MM.1S (cell line): ENCODE measurements at regions not wholly inside any gene's neighbourhood (a gene's known extent, or its start where the extent isn't known, plus 50 kb on each side); places are given as distances from the start of the nearest gene placed in this dataset.

ENCODE experiments used
- DNase-seq: peaks from one replicate; pipeline ENCODE4 v3.0.0-alpha.2; 2015
- H2AFZ ChIP-seq: fragments of 300-600 bp; sonication (generic); 2 replicates; pipeline ENCODE4 v1.6.0; 2016; ENCODE audit warnings: antibody characterized with exemption, low read length
- H3F3A ChIP-seq: fragments of 300-600 bp; sonication (generic); 2 replicates; pipeline ENCODE4 v1.6.1; 2016; ENCODE audit warnings: mild to moderate bottlenecking, antibody characterized with exemption, low read length, moderate library complexity, mixed read lengths; ENCODE audit not compliant: insufficient read depth
- H3K27ac ChIP-seq: fragments of 300-600 bp; sonication (generic); 2 replicates; pipeline ENCODE4 v1.5.1; 2016; ENCODE audit warnings: mild to moderate bottlenecking, low read length
- H3K27me3 ChIP-seq: fragments of 300-600 bp; sonication (generic); replicated peaks from 2 replicates; pipeline ENCODE4 v1.6.0; 2016; ENCODE audit warnings: low read length; ENCODE audit not compliant: insufficient read depth
- H3K36me3 ChIP-seq: fragments of 300-600 bp; sonication (generic); replicated peaks from 2 replicates; pipeline ENCODE4 v1.6.1; 2016; ENCODE audit warnings: mild to moderate bottlenecking, low read length, mixed read lengths; ENCODE audit not compliant: insufficient read depth
- H3K4me1 ChIP-seq: fragments of 300-600 bp; sonication (generic); 2 replicates; pipeline ENCODE4 v1.6.1; 2016; ENCODE audit warnings: low read length, mixed read lengths
- H3K4me2 ChIP-seq: fragments of 300-600 bp; sonication (generic); 2 replicates; pipeline ENCODE4 v1.6.0; 2016; ENCODE audit warnings: low read depth, low read length
- H3K4me3 ChIP-seq: fragments of 300-600 bp; sonication (generic); 2 replicates; pipeline ENCODE4 v1.5.1; 2016; ENCODE audit warnings: low read length, mixed read lengths
- H3K79me2 ChIP-seq: fragments of 300-600 bp; sonication (generic); 2 replicates; pipeline ENCODE4 v1.6.1; 2016; ENCODE audit warnings: mixed run types, low read length, mixed read lengths
- H3K9ac ChIP-seq: fragments of 300-600 bp; sonication (generic); 2 replicates; pipeline ENCODE4 v1.6.1; 2016; ENCODE audit warnings: low read length, mixed read lengths
- H3K9me2 ChIP-seq: fragments of 300-600 bp; sonication (generic); replicated peaks from 2 replicates; pipeline ENCODE4 v1.6.1; 2016; ENCODE audit warnings: mild to moderate bottlenecking, low read length, mixed read lengths; ENCODE audit not compliant: insufficient read depth
- H3K9me3 ChIP-seq: fragments of 300-600 bp; sonication (generic); replicated peaks from 2 replicates; pipeline ENCODE4 v1.6.1; 2016; ENCODE audit warnings: mild to moderate bottlenecking, low read length, mixed read lengths; ENCODE audit not compliant: insufficient read depth
- H4K20me1 ChIP-seq: fragments of 300-600 bp; sonication (generic); 2 replicates; pipeline ENCODE4 v1.6.1; 2016; ENCODE audit warnings: mild to moderate bottlenecking, low read length, moderate library complexity, mixed read lengths; ENCODE audit not compliant: insufficient read depth
- EZH2 ChIP-seq: fragments of 300-600 bp; sonication (generic); optimal IDR thresholded peaks from 2 replicates; pipeline ENCODE3; 2017; ENCODE audit warnings: low read depth, mild to moderate bottlenecking, antibody characterized with exemption, low read length, mixed read lengths
- EZH2phosphoT487 ChIP-seq: fragments of 300-600 bp; sonication (generic); IDR thresholded peaks from 2 replicates; pipeline ENCODE4 v1.6.1; 2018; ENCODE audit warnings: antibody characterized with exemption, low read length
- TF ChIP-seq, protein P1 (sequence below): fragments of 300-600 bp; sonication (generic); IDR thresholded peaks from 2 replicates; pipeline ENCODE4 v1.5.1; 2016; ENCODE audit warnings: antibody characterized with exemption, low read length, mixed read lengths

- H2AFZ ChIP-seq: no peak overlapping the region
- H3K4me2 ChIP-seq: no peak overlapping the region
- no peaks in the 10 kb centered on the region for H3K79me2 ChIP-seq
- no peaks in the 10 kb centered on the region for H3K36me3 ChIP-seq
- H4K20me1 ChIP-seq: no peaks in the 10 kb centered on the region
- H3K4me1 ChIP-seq: no peaks in the 10 kb centered on the region
- H3K27me3 ChIP-seq: no peaks in the 10 kb centered on the region
- no peaks in the 10 kb centered on the region for H3K9me2 ChIP-seq
- H3F3A ChIP-seq: no peaks in the 10 kb centered on the region
- H3K9ac ChIP-seq: no peak overlapping the region
- no peak overlapping the region for H3K4me3 ChIP-seq
- H3K9me3 ChIP-seq: no peaks in the 10 kb centered on the region
- DNase-seq: no peak
- no peak overlapping the region for H3K27ac ChIP-seq
- no peak for TF ChIP-seq EZH2
These were observed 341.9 kb upstream of the B3GAT1 start for GRCh38 chr11:134753771-134754520.

- no peaks in the 10 kb centered on the region for H3K9me2 ChIP-seq
- no peak overlapping the region for H3K4me3 ChIP-seq
- DNase-seq: no peak
- no peaks in the 10 kb centered on the region for H3K9me3 ChIP-seq
- TF ChIP-seq EZH2 (no peak), EZH2phosphoT487 (no peak)
- TF ChIP-seq, protein P1, sequence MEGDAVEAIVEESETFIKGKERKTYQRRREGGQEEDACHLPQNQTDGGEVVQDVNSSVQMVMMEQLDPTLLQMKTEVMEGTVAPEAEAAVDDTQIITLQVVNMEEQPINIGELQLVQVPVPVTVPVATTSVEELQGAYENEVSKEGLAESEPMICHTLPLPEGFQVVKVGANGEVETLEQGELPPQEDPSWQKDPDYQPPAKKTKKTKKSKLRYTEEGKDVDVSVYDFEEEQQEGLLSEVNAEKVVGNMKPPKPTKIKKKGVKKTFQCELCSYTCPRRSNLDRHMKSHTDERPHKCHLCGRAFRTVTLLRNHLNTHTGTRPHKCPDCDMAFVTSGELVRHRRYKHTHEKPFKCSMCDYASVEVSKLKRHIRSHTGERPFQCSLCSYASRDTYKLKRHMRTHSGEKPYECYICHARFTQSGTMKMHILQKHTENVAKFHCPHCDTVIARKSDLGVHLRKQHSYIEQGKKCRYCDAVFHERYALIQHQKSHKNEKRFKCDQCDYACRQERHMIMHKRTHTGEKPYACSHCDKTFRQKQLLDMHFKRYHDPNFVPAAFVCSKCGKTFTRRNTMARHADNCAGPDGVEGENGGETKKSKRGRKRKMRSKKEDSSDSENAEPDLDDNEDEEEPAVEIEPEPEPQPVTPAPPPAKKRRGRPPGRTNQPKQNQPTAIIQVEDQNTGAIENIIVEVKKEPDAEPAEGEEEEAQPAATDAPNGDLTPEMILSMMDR: no peak
- no peaks in the 10 kb centered on the region for H3K27me3 ChIP-seq
- no peak overlapping the region for H3K27ac ChIP-seq
- H3F3A ChIP-seq: no peaks in the 10 kb centered on the region
- no peak overlapping the region for H2AFZ ChIP-seq
- H3K79me2 ChIP-seq: no peaks in the 10 kb centered on the region
- no peak overlapping the region for H3K4me2 ChIP-seq
- H3K36me3 ChIP-seq: no peaks in the 10 kb centered on the region
- H3K9ac ChIP-seq: no peak overlapping the region
- H4K20me1 ChIP-seq: no peaks in the 10 kb centered on the region
- H3K4me1 ChIP-seq: no peaks in the 10 kb centered on the region
These were observed 341.1 kb upstream of the B3GAT1 start for GRCh38 chr11:134752964-134753770.

GRCh38 chr11:134752526-134752925, 340.5 kb upstream of the B3GAT1 start:
- Histone ChIP-seq H3K27me3 (no peaks in the 10 kb centered on the region), H3K9ac (no peak overlapping the region), H3K4me2 (no peak overlapping the region), H3K79me2 (no peaks in the 10 kb centered on the region), H3K4me3 (no peak overlapping the region), H3F3A (no peaks in the 10 kb centered on the region), H2AFZ (no peak overlapping the region), H4K20me1 (no peaks in the 10 kb centered on the region), H3K9me2 (no peaks in the 10 kb centered on the region), H3K4me1 (no peaks in the 10 kb centered on the region), H3K9me3 (no peaks in the 10 kb centered on the region), H3K27ac (no peak overlapping the region), H3K36me3 (no peaks in the 10 kb centered on the region)
- TF ChIP-seq EZH2 (no peak), EZH2phosphoT487 (no peak)
- TF ChIP-seq, protein P1: no peak
- DNase-seq: no peak
